IPS-NIHi7 (cell line): ENCODE measurements at regions not wholly inside any gene's neighbourhood (a gene's known extent, or its start where the extent isn't known, plus 50 kb on each side); places are given as distances from the start of the nearest gene placed in this dataset.
"Not testable (repeated sequence)": the region's sequence is repeated elsewhere in the genome, so short reads cannot be mapped to it uniquely, and the experiment has no call there.

Experiments
- DNase-seq: peaks from one replicate; pipeline ENCODE4 v3.0.0; 2012; ENCODE audit warnings: mixed read lengths; ENCODE audit errors: extremely low spot score

DNA sequence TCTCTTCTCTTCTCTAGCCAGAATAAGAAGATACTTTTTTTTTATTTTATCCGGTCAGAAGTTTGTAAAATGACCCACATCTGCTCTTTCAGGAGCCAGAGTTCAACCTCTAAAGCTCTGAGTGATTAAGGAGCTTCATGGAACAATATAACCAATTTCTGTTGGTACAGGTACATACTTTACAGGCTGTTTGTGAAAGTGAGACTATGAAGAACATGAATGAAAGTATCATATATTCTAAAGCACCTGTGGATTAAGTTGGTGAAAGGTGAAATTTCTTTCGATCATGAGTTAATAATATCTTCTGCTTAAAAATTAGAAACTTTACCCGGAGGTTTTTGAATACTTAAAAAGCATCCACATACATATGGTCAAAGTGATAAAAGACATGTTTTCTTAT lies 65.2 kb downstream of the DMRT2 start:
- no peak for DNase-seq

DNA sequence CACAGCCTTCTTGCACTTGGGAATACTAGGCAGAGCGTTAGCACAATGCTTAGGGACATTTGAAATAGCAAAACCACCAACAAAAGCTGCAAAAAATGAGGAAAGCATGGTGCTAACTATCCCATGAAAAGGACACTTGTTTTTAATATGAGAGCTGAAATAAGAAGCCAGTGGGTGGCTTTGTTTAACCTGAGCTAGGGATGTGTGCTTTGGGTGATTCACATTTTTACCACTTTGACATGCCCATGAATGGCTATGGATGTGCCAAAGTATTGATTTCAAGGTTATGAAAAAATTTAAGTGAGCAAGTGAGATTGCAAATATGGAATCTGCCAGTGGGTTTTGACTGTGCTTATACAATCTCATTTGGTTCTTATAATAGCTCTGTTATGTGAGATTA lies 67.3 kb downstream of the DMRT2 start:
- no peak for DNase-seq

DNA sequence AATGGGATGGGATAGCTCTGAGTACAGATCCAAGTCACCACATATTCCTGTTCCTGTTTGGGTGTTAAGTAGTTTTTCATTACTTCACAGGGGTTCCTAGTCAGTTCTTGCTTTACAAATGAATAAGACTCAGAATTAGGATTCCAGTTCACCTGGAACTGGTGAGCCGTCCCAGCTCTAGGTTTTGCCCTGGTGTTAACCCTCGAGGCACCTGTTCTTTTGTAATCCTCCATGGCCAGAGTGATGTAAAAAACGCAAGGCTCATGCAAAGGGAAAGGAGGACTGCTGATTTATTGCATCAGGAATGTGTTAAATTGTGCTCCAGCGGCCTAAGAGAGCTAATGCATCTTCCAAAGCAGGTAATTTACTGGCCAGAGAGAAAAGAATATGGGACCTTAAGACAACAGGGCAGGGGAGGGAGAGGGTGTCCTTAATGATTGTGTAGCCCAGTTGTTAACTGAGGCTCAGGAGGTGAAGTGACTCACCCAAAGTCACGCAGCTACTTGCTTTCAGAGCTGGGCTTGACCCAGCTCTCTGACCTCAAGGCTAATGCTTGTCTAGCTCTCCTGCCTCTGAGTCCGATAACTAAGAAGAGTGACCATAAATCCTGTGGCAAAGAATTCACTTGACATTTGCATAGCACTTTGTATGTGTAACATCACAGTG lies 70.5 kb downstream of the DMRT2 start:
- no peak for DNase-seq

DNA sequence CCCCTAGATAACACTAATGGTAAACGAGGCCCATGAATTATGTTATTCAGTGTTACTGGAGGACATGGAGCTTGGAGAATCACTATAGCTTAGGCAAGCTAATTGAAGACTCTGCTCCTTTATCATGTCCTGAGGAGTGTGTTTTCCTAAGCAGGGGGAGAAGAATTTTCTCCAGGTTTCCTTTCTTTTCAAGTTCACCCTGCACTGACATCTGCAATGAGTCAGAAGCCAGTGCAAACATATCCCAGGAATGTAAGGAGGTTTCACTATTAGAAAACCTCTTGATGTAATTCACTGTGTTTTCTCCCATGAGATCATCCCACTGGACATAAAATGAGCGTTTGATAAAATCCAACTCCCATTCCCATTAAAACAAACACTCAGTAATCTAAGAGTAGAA lies 75.6 kb downstream of the DMRT2 start:
- no peak for DNase-seq

DNA sequence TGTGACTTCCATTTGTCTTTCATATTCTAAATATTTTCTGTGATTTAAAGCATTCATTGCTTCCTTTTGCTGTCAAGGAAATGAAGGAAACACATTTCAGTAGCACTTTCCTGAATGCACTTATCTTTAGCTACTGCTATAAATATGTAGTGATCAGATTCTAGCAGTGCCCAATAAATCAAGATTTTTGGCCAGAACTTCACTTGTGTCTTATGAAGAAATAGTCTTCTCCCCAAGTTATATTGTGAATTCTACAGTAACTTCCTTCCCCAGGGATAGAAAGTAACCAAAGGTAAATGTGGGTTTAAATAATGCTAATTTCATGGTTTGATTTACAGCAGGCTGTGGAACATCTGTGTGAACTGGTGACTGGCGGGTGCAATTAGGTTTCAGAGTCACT lies 77.9 kb downstream of the DMRT2 start:
- no peak for DNase-seq

DNA sequence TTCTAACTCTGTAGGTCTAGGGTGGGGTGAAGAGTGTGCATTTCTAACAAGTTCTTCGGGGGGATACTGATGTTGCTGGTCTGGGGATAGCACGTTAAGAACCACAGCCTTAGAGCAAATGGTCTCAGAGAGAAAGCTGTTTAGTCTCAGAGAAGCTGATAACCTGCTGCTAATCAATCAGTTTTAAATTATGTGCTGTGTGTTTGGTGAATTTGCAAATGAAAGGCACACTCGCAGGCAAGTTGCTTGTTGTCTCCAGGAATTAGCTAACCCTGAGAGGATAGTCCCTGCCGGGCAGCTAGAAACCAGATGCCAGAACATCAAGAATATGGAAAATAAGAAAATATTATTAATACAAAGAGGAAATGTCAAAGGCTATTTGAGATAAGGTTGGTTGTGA lies 79.2 kb downstream of the DMRT2 start:
- peak; percentile 18 for DNase-seq

DNA sequence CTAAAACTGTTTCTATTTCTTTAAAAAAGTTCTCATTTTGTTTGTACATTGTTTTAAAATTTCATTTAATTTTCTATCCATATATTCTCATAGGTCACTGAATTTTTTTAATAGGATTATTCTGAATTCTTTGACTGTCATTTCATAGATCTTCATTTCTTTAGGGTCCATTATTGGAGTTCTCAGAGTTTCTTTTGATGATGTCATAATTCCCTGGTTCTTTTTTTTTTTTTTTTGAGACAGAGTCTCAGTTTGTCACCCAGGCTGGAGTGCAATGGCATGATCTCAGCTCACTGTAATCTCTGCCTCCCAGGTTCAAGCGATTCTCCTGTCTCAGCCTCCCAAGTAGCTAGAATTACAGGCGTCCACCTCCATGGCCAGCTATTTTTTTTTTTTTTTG lies 89.9 kb downstream of the DMRT2 start:
- DNase-seq, result no peak

DNA sequence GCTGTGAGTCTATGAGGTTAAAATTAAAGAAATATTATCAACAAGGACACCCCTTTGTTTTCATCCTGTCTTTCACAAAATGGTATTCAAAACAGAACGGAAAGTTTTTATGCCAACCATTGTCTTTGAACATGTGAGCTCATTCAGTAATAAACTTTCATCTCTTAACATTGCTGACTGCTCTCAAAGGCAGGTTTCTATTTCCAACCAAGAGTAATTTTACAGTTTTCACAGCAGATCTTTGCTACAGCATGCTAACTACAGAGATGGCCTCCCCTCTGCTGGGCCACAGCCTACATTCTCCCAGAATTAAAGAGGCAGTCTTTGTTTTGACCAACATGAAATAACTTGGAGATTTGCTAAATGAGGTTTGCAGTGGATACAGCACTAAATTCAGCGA lies 101.5 kb downstream of the DMRT2 start:
- no peak for DNase-seq

DNA sequence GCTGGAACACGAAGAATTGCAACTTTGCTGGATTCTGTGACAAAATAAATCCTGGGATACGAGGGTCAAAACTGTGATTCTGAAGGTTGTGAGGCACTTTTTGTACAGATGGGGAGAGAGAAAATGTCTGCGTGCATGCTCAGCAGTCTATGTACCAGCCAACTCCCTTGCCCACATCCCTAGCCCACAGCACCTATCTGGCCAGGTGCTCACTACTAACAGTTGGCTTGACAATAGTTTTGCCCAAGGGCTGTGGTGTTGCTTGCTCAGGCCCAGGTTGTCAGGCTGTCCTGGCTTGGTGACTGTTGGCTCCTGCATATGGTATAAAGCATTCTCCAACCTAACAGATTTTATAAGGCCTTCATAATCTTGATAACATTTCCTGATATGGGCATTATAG lies 102.0 kb downstream of the DMRT2 start:
- no peak for DNase-seq

DNA sequence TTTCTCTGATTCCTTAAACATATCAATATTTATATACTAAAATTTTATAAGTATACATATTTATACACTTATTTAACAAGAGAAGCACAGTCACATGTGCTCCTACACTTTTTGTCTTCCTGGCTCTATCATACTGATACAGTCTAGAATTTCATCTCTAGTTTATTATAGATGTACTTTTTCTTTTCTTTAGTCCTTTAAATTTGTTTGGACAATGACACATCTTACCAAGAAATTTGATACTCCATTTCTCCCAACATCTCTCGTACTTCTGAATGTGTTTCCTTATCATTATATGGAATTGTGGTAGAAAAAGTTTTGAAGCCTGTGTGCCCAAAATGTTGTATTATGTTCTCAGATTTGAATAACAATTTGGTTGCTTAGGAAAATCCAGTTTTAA lies 104.6 kb downstream of the DMRT2 start:
- DNase-seq, result no peak

DNA sequence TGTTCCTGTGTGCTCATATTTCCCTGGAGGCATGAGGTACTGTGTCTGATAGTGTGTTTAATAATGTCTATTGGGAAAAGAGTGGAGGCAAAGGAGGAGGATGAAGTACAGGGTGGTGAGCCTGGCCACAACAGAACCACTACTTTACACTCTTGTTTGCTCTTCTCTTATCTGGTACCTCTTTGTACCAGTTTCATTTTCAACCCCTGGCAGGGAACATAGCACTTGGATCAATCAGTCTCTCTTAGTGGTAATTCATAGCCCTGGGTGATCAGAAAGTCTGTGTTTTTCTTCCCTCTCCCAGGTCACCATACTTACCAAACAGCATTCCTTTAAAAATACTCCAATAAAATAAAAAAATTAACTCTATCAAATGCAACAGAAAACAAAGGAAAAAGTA lies 105.4 kb downstream of the DMRT2 start:
- no peak for DNase-seq

DNA sequence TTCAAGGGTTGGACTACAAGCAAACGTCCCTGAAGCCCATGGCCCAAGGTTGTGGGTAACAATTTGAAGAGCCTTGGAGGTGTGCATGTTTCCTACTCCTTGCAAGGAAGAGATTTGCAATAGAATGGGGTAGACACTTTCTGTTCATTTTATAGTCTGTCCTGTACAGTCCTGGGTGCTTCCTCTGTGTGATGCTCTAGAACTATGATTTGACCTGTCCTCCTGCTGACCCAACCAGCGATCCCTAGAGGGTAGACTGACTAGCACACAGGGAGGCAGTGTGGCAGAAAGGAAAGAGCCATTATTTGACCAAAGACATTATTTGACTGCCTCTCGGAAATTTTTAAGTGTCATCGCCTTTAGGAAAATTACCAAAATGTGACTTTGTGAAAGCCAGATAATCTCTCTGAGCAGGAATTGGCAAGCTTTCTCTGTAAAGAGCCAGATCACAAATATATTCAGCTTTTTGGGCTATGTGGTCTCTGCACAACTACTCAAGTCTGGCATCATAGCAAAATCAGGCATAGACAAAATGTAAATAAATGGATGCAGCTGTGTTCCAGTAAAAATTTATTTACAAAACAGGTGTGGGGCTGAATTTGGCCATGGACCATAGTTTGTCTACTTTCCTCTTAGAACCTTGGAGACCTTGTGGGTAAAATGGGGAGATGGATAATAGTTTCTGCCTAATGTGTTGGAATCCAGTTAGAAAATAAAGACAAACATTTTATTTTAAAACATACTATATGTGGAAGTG lies 106.8 kb downstream of the DMRT2 start:
- DNase-seq, result no peak

DNA sequence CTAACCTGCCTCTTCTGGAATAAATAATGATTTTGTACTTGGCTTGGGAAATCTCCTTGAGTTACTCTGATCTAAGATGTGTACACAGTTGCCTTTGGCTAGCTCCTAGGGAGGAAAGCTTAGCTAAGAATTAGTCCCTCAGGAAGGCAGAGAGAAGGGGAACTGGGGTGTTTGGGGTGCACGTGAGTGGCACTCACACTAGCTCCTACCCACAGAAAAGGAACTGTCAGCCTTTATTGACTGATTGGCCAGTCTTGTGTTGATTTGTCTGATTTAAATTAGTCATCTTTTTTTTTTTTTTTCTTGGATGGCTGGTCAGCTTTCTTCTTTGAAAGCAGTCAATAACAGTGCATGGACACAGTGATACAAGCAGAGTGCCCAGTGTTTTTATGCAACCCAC lies 107.7 kb downstream of the DMRT2 start:
- no peak for DNase-seq

DNA sequence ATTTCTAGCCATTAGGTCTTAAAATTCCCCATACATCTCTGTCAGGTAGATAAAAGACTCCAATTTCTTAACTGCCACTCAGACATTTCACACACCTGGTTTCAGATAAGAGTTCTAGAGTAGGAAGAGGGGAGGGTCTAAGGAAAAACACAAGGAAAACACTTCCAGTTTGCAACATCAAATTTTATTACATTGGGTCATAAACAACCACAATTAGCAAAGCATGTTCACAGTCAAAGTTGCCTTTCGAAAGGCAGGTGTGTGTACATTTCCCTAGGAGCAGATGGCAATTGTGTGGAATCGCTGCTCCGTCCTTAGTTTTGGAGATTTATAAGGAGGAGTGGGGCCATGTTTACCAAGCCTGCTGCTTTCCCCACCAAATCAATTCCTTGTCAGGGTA lies 120.8 kb downstream of the DMRT2 start:
- no peak for DNase-seq

DNA sequence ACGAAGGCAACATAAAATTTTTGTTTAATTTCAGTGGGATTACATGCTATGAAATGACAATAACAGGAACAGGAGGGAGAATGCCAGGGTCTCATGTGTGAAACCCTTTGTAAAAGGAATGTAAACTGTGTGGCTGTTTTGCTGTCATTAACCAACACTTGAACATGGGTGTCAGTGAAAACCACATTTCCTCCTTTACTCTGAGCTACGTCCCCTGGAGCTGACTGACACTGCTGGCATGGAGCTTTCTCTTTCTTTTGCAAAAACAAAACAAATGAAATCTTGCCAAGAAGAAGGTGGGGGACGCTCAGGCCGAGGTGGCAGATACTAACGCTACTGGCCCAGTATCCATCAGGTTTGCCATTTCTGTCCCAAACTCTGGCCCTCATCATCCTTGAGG lies 121.4 kb downstream of the DMRT2 start:
- no peak for DNase-seq

DNA sequence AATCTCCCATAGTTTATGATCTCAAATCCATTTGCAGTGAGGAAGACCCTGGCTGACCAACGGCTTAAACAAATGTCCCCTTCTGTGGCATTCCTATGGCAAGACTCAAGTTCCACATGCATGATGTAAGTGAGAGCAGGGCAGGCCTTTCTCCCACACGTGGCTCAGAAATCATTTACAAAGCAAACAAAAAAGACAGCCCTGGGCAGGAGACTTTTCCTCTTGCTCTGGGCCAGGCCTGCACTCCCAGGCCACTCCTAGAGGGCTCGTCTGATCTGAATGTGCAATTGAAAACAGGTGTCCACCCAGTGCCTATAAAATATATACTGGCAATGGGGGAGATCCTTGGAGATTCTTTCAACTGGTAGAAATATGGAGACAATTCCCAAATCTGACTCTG lies 123.1 kb downstream of the DMRT2 start:
- DNase-seq, result no peak

DNA sequence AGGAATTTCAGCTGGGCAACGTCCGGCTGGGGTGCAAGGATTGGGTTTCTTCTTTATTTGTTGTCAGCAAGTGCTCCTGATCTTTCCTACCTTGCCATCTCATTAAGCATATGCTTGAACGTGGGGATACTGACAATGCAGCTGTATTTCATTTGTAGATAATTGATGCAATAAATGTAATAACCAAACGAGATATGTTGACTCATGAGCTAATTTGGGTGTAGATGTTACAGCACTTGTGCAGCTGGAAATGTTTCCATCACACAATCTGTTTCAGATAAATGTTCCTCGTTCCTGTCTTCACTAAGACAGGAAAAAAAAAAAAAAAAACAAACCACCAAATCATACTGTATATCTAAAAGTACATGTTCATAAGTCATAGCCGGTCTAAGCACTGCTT lies 123.8 kb downstream of the DMRT2 start:
- no peak for DNase-seq

DNA sequence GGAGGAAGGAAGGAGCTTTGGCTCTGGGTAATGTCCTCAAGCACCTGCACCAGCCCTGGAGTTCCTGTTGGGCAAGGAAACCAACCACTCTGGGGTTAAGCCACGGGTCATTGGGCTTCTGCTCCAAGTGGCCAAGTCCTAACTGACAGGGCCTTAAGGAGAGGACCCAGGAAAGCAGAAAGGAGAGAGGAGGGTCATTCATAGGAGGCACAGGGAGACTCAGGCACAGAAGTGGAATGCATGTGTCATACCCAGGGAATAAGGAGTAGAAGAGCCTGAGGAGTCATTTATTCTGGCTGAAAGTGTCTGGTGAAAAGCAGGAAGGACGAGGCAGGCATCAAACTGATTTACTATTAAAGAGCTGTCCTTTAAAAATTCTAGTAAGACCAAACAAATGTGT lies 129.2 kb downstream of the DMRT2 start:
- DNase-seq, result no peak

DNA sequence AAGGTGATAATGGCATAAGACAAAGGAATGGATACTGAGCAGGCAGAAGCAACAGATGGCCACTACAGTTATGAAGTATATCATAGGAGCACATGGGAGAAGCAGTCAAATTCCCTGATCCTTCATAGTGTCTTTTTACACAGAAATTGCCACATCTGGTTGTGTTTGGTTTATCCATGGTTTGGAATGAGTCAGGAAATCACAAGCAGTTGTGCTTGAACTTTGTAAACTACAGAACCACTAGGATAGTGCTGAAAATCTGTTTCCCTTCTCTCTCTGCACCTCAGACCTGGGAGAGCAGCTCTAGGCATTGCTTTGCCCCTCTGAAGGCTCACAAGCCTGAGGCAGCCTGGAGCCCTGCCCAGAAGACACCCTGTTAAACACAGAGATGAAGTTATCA lies 134.0 kb downstream of the DMRT2 start:
- no peak for DNase-seq

DNA sequence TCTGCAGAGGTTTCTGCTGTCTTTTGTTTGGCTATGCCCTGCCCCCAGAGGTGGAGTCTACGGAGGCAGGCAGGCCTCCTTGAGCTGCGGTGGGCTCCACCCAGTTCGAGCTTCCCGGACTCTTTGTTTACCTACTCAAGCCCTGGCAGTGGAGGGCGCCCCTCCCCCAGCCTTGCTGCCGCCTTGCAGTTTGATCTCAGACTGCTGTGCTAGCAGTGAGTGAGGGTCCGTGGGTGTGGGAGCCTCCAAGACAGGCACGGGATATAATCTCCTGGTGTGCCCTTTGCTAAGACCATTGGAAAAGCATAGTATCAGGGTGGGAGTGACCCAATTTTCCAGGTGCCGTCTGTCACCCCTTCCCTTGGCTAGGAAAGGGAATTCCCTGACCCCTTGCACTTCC lies 137.0 kb downstream of the DMRT2 start:
- not testable (repeated sequence) for DNase-seq

DNA sequence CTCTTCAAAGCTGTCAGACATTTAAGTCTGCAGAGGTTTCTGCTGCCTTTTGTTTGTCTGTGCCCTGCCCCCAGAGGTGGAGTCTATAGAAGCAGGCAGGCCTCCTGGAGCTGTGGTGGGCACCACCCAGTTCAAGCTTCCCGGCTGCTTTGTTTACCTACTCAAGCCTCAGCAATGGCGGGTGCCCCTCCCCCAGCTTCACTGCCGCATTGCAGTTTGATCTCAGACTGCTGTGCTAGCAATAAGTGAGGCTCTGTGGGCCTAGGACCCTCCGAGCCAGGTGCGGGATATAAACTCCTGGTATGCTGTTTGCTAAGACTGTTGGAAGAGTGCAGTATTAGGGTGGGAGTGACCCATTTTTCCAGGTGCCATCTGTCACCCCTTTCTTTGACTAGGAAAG lies 145.5 kb downstream of the DMRT2 start:
- DNase-seq, result not testable (repeated sequence)

DNA sequence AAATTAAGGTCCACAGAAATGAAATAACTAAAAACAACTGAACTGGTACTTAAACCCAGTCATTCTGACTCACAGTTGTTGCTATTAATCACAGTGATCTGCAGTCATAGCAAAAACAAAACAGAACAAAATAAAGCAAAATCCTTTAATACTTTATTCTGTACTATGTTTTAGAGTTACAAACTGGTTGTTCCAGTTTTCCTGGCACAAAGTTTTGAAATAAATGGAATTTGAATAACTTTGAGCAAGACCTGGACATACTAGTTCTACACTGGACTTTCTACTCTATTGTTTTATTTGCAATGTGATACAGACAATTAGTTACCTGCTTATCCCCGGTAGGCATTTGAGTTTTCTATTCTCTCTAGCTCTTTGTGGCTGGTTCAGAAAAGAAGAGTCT lies 147.9 kb downstream of the DMRT2 start:
- DNase-seq, result no peak

DNA sequence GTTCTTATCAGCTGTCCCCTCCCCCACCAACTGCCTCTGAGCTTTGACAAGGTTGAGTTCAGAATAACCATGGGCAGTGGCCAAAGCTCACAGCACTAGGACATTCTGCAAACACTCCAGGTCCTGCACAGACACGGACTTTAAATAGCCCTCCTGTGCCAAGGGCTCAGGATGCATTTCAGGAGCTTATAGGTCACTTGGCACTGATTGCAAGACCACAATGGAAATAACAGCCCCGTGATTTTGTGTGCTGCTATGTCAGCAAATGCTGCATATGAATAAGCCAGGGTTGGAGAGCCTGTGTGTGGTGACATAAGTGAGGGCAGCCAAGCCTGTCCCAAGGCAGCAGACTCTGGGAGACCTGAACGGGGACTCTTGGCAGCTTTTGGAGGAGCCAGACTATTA lies 150.7 kb downstream of the DMRT2 start:
- DNase-seq, result no peak

DNA sequence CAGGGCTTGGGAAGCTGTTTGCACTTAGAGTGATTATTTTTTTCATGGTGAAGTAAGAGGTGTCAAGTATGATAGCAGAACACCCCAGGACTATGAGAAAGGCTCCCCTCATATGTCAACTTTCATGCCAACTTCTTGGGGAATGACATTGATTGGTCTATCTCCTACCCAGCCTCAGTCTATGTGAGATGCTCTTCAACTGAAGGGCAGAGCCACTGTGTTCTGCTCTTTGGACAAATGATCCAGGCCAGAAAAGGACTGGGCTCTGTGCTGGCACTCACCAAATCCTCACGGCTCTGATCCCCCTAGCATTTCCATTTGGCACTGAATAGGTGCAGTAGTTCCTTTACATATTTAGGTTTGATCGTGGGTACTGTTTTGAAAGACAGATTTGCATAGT lies 151.1 kb downstream of the DMRT2 start:
- no peak for DNase-seq
